ENCODE measurements at regions not wholly inside any gene's neighbourhood (a gene's known extent, or its start where the extent isn't known, plus 50 kb on each side); places are given as distances from the start of the nearest gene placed in this dataset.

- no peaks in the 10 kb centered on the region for H3K27me3 ChIP-seq (ENCODE audit: insufficient read depth, low read depth, low read length)
- H3K27ac ChIP-seq (ENCODE audit: low read length) = no peak overlapping the region
- H3K4me2 ChIP-seq (ENCODE audit: low read length) = no peak overlapping the region
- no peak overlapping the region for H3K4me3 ChIP-seq (ENCODE audit: low read length)
- no peak overlapping the region for H2AFZ ChIP-seq (ENCODE audit: low read depth, low read length)
- no peaks in the 10 kb centered on the region for H3K36me3 ChIP-seq (ENCODE audit: insufficient read depth, low read length)
- no peaks in the 10 kb centered on the region for H4K20me1 ChIP-seq (ENCODE audit: insufficient read depth)
- H3K9ac ChIP-seq (ENCODE audit: low read length) = no peak overlapping the region
- no peaks in the 10 kb centered on the region for H3K9me2 ChIP-seq (ENCODE audit: insufficient read depth, low read length)
- H3F3A ChIP-seq (ENCODE audit: insufficient read depth, low read length, poor library complexity, severe bottlenecking) = no peaks in the 10 kb centered on the region
- TF ChIP-seq REST (IDR thresholded peaks at IDR 0.05; ENCODE audit: borderline replicate concordance) = no peak
- no peak for TF ChIP-seq RAD21 (conservative IDR thresholded peaks at IDR 0.05)
- no peak for TF ChIP-seq CTCF (IDR thresholded peaks at IDR 0.05; ENCODE audit: poor library complexity, severe bottlenecking)
- TF ChIP-seq MXI1 (conservative IDR thresholded peaks at IDR 0.05; ENCODE audit: poor library complexity, severe bottlenecking) = no peak
- TF ChIP-seq POLR2AphosphoS5 (IDR thresholded peaks at IDR 0.05) = no peak
- no peak for TF ChIP-seq EP300 (conservative IDR thresholded peaks at IDR 0.05; ENCODE audit: poor library complexity, severe bottlenecking)
- no peak for TF ChIP-seq TAF1 (IDR thresholded peaks at IDR 0.05; ENCODE audit: low read depth)
- TF ChIP-seq EZH2 (IDR thresholded peaks at IDR 0.05; ENCODE audit: borderline replicate concordance, insufficient read depth, low read length, poor library complexity, severe bottlenecking) = no peak
- TF ChIP-seq SMC3 (conservative IDR thresholded peaks at IDR 0.05; ENCODE audit: poor library complexity) = no peak
- H3K79me2 ChIP-seq (replicated peaks; ENCODE audit: insufficient read depth, low read length) = no peaks in the 10 kb centered on the region
- H3K9me3 ChIP-seq (ENCODE audit: low read length) = no peaks in the 10 kb centered on the region
Measured at GRCh38 chr13:111508902-111509509, 188.6 kb downstream of the TEX29 start.

- no peak for TF ChIP-seq POLR2AphosphoS5 (IDR thresholded peaks at IDR 0.05)
- no peak for TF ChIP-seq SMC3 (conservative IDR thresholded peaks at IDR 0.05; ENCODE audit: poor library complexity)
- TF ChIP-seq RAD21 (conservative IDR thresholded peaks at IDR 0.05) = no peak
- no peak for TF ChIP-seq MXI1 (conservative IDR thresholded peaks at IDR 0.05; ENCODE audit: poor library complexity, severe bottlenecking)
- no peak for TF ChIP-seq CTCF (IDR thresholded peaks at IDR 0.05; ENCODE audit: poor library complexity, severe bottlenecking)
- TF ChIP-seq EP300 (conservative IDR thresholded peaks at IDR 0.05; ENCODE audit: poor library complexity, severe bottlenecking) = no peak
- no peak for TF ChIP-seq REST (IDR thresholded peaks at IDR 0.05; ENCODE audit: borderline replicate concordance)
- TF ChIP-seq TAF1 (IDR thresholded peaks at IDR 0.05; ENCODE audit: low read depth) = no peak
- TF ChIP-seq EZH2 (IDR thresholded peaks at IDR 0.05; ENCODE audit: borderline replicate concordance, insufficient read depth, low read length, poor library complexity, severe bottlenecking) = no peak
- no peaks in the 10 kb centered on the region for H3K36me3 ChIP-seq (ENCODE audit: insufficient read depth, low read length)
- H3K9ac ChIP-seq (ENCODE audit: low read length) = no peak overlapping the region
- H2AFZ ChIP-seq (ENCODE audit: low read depth, low read length) = no peak overlapping the region
- no peaks in the 10 kb centered on the region for H3K27me3 ChIP-seq (ENCODE audit: insufficient read depth, low read depth, low read length)
- H3K9me3 ChIP-seq (ENCODE audit: low read length) = no peaks in the 10 kb centered on the region
- H4K20me1 ChIP-seq (ENCODE audit: insufficient read depth) = no peaks in the 10 kb centered on the region
- H3K27ac ChIP-seq (ENCODE audit: low read length) = no peak overlapping the region
- no peak overlapping the region for H3K4me2 ChIP-seq (ENCODE audit: low read length)
- H3K4me3 ChIP-seq (ENCODE audit: low read length) = no peak overlapping the region
- no peaks in the 10 kb centered on the region for H3F3A ChIP-seq (ENCODE audit: insufficient read depth, low read length, poor library complexity, severe bottlenecking)
- no peaks in the 10 kb centered on the region for H3K9me2 ChIP-seq (ENCODE audit: insufficient read depth, low read length)
- H3K79me2 ChIP-seq (replicated peaks; ENCODE audit: insufficient read depth, low read length) = no peaks in the 10 kb centered on the region
Measured at GRCh38 chr13:111510502-111511218, 190.2 kb downstream of the TEX29 start.
